Karpas-422 (cell line): ENCODE measurements at regions not wholly inside any gene's neighbourhood (a gene's known extent, or its start where the extent isn't known, plus 50 kb on each side); places are given as distances from the start of the nearest gene placed in this dataset.

Experiments used
- DNase-seq: peaks from one replicate; pipeline ENCODE4 v3.0.0-alpha.2; 2015
- H2AFZ ChIP-seq: fragments of 200-600 bp; sonication (generic); 2 replicates; pipeline ENCODE4 v1.6.1; 2014; ENCODE audit warnings: antibody characterized with exemption, low read length, mixed read lengths
- H3K27ac ChIP-seq: fragments of 200-600 bp; sonication (generic); 2 replicates; pipeline ENCODE4 v1.5.1; 2014; ENCODE audit warnings: mild to moderate bottlenecking, low read length, moderate library complexity
- H3K27me3 ChIP-seq: fragments of 200-600 bp; sonication (generic); 2 replicates; pipeline ENCODE4 v1.6.1; 2014; ENCODE audit warnings: low read length, mixed read lengths
- H3K36me3 ChIP-seq: fragments of 200-600 bp; sonication (generic); 2 replicates; pipeline ENCODE4 v1.6.1; 2014; ENCODE audit warnings: low read length, mixed read lengths; ENCODE audit not compliant: insufficient read depth
- H3K4me1 ChIP-seq: fragments of 200-600 bp; sonication (generic); 2 replicates; pipeline ENCODE4 v1.6.1; 2014; ENCODE audit warnings: mild to moderate bottlenecking, low read length, mixed read lengths
- H3K4me2 ChIP-seq: fragments of 200-600 bp; sonication (generic); 2 replicates; pipeline ENCODE4 v1.6.1; 2014; ENCODE audit warnings: low read length, low read depth, mild to moderate bottlenecking; ENCODE audit not compliant: poor library complexity, severe bottlenecking
- H3K4me3 ChIP-seq: fragments of 200-600 bp; sonication (generic); 2 replicates; pipeline ENCODE4 v1.5.1; 2014; ENCODE audit warnings: mild to moderate bottlenecking, antibody characterized with exemption, low read length, mixed read lengths
- H3K79me2 ChIP-seq: fragments of 200-600 bp; sonication (generic); 2 replicates; pipeline ENCODE4 v1.6.1; 2014; ENCODE audit warnings: mild to moderate bottlenecking, low read length, mixed read lengths
- H3K9ac ChIP-seq: fragments of 200-600 bp; sonication (generic); 2 replicates; pipeline ENCODE4 v1.6.0; 2014; ENCODE audit warnings: low read length
- H3K9me2 ChIP-seq: fragments of 200-600 bp; sonication (generic), shearing (Covaris generic); replicated peaks from 2 replicates; pipeline ENCODE4 v1.6.0; 2014; ENCODE audit warnings: mild to moderate bottlenecking, low read length, moderate library complexity; ENCODE audit not compliant: insufficient read depth
- H3K9me3 ChIP-seq: fragments of 300-700, 200-600 bp; sonication (generic); 2 replicates; pipeline ENCODE4 v1.6.1; 2014; ENCODE audit warnings: low read length, mixed read lengths
- H4K20me1 ChIP-seq: fragments of 200-600 bp; sonication (generic); 2 replicates; pipeline ENCODE4 v1.6.1; 2014; ENCODE audit warnings: mild to moderate bottlenecking, antibody characterized with exemption, low read length, low read depth; ENCODE audit not compliant: insufficient read depth

DNA sequence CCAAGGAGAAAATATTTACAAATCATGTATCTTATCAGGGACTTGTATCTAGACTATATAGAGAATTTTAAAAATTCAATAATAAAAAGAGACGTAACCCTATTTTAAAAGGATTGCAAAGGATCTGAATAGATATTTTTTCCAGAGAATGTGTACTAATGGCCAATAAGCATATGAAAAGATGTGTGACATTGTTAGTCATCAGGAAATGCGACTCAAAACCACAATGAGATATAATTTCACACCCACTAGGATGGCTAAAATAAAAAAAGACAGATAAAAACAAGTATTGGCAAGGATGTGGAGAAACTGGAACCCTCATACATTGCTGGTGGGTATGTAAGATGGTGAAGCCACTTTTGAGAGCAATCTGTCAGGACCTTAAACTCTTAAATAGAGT lies 141.9 kb upstream of the BMP4 start:
- H3K79me2 ChIP-seq: no peaks in the 10 kb centered on the region
- no peak overlapping the region for H2AFZ ChIP-seq

DNA sequence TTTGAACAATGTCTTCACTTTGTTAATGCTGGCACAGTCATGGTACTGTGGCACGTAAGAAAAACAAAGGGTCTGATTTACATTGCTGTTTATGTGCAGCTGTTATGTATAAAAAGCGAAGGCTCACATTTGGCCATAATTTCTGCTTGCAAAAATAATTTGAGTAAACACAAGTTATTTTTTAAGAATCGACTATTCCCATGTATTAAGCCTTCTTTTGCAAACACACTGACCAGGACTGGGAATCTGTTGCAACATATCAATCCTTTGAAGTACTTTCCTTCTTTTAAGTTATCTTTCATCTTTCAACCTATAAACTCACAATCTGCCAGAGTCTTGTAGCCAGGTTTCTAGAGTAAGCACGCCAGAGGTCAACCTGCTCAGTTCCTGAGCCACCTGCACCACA lies 145.4 kb upstream of the BMP4 start:
- no peaks in the 10 kb centered on the region for H3K9me2 ChIP-seq
- H3K4me3 ChIP-seq: no peak overlapping the region
- H2AFZ ChIP-seq: no peak overlapping the region
- no peaks in the 10 kb centered on the region for H3K9me3 ChIP-seq
- H3K4me1 ChIP-seq: no peaks in the 10 kb centered on the region
- H3K9ac ChIP-seq: no peak overlapping the region
- H3K4me2 ChIP-seq: no peak overlapping the region
- no peaks in the 10 kb centered on the region for H3K27me3 ChIP-seq
- no peaks in the 10 kb centered on the region for H4K20me1 ChIP-seq
- no peak for DNase-seq
- no peak overlapping the region for H3K27ac ChIP-seq
- H3K36me3 ChIP-seq: no peaks in the 10 kb centered on the region
- no peaks in the 10 kb centered on the region for H3K79me2 ChIP-seq

More for the DNA sequence above, 141.9 kb upstream of the BMP4 start:
- no peak for DNase-seq
- peaks cover 4% of the 10 kb centered on the region; the same call in 1 of the 2 replicates for H3K9me3 ChIP-seq
- no peak overlapping the region for H3K27ac ChIP-seq
- H3K27me3 ChIP-seq: 0 out of 2 replicates have a peak, but pooled peaks cover 3% of the 10 kb centered on the region
- no peaks in the 10 kb centered on the region for H3K9me2 ChIP-seq
- no peaks in the 10 kb centered on the region for H3K4me1 ChIP-seq
- no peaks in the 10 kb centered on the region for H4K20me1 ChIP-seq
- H3K9ac ChIP-seq: no peak overlapping the region
- no peak overlapping the region for H3K4me3 ChIP-seq
- H3K36me3 ChIP-seq: no peaks in the 10 kb centered on the region
- H3K4me2 ChIP-seq: no peak overlapping the region

DNA sequence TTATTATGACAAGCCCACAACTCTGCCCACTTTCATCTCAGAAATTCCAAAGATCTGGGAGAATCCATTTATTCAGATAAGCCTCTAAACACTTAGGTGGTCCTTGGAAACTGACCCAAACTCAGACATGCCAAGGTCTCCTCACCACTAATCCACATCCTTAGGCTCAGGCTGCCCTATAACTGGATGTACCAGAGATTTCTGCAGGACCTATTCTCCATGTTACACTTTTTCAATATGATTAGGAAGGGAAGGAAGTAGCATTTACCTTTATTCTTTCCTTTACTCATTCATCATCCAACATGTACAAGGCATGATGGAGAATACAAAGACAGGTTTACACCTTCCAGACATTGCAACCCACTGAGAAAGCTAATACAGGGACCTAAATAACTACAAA lies 145.9 kb upstream of the BMP4 start:
- H3K9me2 ChIP-seq: no peaks in the 10 kb centered on the region
- no peaks in the 10 kb centered on the region for H4K20me1 ChIP-seq
- no peak overlapping the region for H3K4me2 ChIP-seq
- H3K9ac ChIP-seq: no peak overlapping the region
- no peak overlapping the region for H3K4me3 ChIP-seq
- H3K27ac ChIP-seq: no peak overlapping the region
- H2AFZ ChIP-seq: no peak overlapping the region
- H3K36me3 ChIP-seq: no peaks in the 10 kb centered on the region
- H3K4me1 ChIP-seq: no peaks in the 10 kb centered on the region
- no peaks in the 10 kb centered on the region for H3K79me2 ChIP-seq
- H3K9me3 ChIP-seq: no peaks in the 10 kb centered on the region
- no peaks in the 10 kb centered on the region for H3K27me3 ChIP-seq
- DNase-seq: no peak

DNA sequence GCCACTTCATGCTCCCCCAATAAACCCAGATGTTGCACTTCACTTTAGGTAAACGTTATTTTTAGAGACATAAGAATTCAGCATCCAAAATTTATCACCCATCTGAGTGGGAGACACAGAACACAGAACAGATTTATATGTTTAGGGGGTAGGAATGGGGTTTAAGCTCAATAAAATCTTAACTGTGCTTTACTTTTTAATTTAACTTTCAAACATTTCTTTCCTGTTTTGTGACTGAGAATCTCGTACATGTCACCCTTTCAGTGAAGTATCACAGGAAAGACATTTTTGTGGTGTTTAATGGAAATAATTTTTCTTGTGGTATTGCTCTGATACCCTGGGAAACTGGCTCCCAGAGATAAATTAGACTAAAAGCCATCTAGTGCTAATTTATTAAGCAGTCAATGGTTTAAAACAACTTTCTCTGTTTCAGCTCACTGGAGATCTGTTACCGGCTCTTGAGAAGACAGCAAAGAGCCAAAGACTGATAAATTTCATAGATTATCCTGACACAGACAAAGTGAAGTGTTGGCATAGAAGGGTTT lies 148.0 kb upstream of the BMP4 start:
- Histone ChIP-seq H3K4me1 (no peaks in the 10 kb centered on the region), H3K9me2 (no peaks in the 10 kb centered on the region), H4K20me1 (no peaks in the 10 kb centered on the region), H3K4me3 (no peak overlapping the region), H3K9me3 (no peaks in the 10 kb centered on the region), H3K79me2 (no peaks in the 10 kb centered on the region), H3K4me2 (no peak overlapping the region), H3K27me3 (no peaks in the 10 kb centered on the region), H3K27ac (no peak overlapping the region), H3K36me3 (no peaks in the 10 kb centered on the region), H3K9ac (no peak overlapping the region), H2AFZ (no peak overlapping the region)
- DNase-seq: no peak

DNA sequence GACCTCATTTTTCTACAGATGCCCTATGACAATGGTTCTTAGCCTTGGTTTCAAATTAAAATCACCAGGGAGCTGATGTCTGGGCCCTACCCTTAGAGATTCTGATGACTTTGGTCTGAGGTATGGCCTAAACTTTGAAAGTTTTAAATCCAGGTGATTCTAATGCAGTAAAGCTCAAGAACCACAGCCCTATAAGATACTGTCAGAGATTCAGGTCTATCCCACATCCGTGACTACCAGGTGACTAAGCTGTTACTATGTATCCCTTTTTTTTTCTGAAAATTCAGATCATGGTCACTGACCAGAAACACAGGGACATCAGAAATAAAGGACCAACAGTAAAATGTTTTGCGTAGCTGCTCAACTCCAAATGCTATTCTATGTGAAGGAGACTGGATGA lies 148.8 kb upstream of the BMP4 start:
- no peaks in the 10 kb centered on the region for H3K27me3 ChIP-seq
- no peaks in the 10 kb centered on the region for H3K9me3 ChIP-seq
- H3K79me2 ChIP-seq: no peaks in the 10 kb centered on the region
- DNase-seq: no peak
- no peaks in the 10 kb centered on the region for H4K20me1 ChIP-seq
- H3K4me1 ChIP-seq: no peaks in the 10 kb centered on the region
- no peak overlapping the region for H3K4me2 ChIP-seq
- no peaks in the 10 kb centered on the region for H3K36me3 ChIP-seq
- H2AFZ ChIP-seq: no peak overlapping the region
- H3K9ac ChIP-seq: no peak overlapping the region
- no peaks in the 10 kb centered on the region for H3K9me2 ChIP-seq
- no peak overlapping the region for H3K27ac ChIP-seq
- H3K4me3 ChIP-seq: no peak overlapping the region

DNA sequence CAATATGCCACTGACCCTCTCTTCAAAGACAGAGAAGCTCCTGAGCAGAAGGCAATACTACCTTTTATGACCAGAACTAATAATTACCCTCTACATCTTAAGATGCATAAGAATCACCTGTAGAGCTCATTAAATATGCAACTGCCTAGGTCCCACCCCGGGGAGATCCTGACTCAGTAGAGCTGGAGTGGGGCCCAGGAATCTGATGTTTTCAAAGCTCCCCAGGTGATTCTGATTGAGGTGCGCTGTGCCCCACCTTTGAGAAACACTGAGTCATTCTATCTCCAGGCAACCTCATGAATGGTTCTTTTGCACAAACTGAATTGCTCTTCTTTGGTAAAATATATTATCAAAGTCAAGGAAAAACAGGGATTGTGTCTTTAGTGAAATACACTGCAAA lies 149.3 kb upstream of the BMP4 start:
- DNase-seq: no peak
- no peak overlapping the region for H3K4me2 ChIP-seq
- no peak overlapping the region for H3K9ac ChIP-seq
- H2AFZ ChIP-seq: no peak overlapping the region
- H3K9me2 ChIP-seq: no peaks in the 10 kb centered on the region
- no peaks in the 10 kb centered on the region for H3K79me2 ChIP-seq
- H3K36me3 ChIP-seq: no peaks in the 10 kb centered on the region
- no peaks in the 10 kb centered on the region for H3K27me3 ChIP-seq
- H4K20me1 ChIP-seq: no peaks in the 10 kb centered on the region
- H3K9me3 ChIP-seq: no peaks in the 10 kb centered on the region
- no peaks in the 10 kb centered on the region for H3K4me1 ChIP-seq
- H3K27ac ChIP-seq: no peak overlapping the region
- no peak overlapping the region for H3K4me3 ChIP-seq

DNA sequence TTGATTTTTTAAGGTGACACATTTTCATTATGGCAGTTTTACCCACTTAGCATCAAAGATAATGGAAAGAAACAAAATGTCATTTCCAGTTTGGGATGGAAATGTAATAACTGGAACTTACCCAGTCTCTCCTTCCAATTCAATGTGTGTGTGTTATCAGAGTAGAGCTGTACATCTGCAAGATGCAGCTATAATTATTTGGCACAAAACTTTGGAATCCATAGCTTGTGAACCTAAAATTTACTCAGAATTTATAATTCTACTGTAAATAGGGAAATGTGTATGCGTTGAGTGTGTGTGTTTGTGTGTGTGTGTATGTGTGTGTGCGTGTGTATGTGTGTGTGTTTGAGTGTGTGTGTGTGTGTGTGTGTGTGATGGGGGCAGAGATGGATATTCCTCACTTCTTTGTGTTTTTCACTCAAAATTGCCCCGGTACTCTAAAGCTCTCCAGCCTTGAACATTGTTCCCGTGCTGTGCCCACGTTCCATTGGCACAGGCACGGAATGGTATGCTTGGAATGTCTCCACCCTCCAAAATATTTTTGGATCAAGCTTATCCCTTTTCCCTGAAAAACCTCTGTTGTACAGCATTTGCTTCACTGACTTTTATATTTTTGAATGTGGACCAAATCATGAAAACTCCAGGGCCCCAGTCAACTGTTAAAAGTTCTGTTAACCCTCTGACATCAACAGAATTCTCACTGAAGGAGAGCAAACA lies 150.2 kb upstream of the BMP4 start:
- no peak overlapping the region for H3K27ac ChIP-seq
- no peaks in the 10 kb centered on the region for H3K79me2 ChIP-seq
- no peaks in the 10 kb centered on the region for H3K9me2 ChIP-seq
- no peaks in the 10 kb centered on the region for H4K20me1 ChIP-seq
- no peak overlapping the region for H3K4me2 ChIP-seq
- H3K9ac ChIP-seq: no peak overlapping the region
- H3K27me3 ChIP-seq: no peaks in the 10 kb centered on the region
- no peak overlapping the region for H2AFZ ChIP-seq
- H3K9me3 ChIP-seq: no peaks in the 10 kb centered on the region
- no peak overlapping the region for H3K4me3 ChIP-seq
- DNase-seq: no peak
- no peaks in the 10 kb centered on the region for H3K36me3 ChIP-seq
- H3K4me1 ChIP-seq: no peaks in the 10 kb centered on the region

DNA sequence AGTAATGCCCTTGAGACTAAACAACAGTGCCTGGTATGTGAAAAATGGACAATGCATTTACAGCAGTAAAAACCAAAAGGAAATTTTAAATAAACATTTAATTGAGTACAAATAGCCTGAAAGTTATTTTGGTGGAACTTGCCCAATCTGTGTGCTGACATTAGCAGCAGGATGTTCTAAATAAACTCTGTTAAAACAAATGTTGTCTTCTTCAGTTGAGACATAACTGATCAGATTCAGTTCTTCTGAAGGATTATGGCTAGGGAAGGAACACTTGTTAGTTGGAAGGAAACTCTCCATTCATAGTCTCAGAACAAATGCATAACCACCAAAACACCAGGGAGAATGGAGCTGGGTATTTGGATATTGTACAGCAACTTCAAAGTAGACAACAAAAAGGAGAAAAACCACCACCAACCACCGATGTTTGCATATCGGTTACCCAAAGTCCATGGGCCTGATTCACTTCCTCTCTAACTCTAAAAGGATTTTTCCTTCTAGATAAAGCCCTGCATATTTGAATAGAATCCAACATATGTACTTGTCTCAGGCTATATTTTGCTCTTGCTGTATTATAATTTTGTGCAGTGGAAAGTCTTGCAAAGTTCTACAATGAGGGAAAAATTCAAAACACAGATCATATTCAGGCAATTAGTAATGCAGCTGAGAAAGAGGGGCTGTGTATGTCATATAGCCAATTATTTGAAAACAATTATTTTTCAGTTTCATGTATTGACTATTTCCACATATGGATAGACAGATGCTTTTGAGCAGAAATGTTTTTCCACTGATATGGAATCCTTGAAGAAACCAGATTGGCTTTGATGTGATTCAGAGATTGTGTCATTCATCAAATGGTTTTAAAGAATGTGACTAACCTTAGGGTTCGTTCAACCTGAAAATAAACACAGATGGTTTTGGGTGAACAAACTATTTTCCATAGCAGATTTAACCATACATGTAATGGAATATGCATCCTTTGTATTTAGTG lies 152.2 kb upstream of the BMP4 start:
- Histone ChIP-seq H3K79me2 (no peaks in the 10 kb centered on the region), H3K4me1 (no peaks in the 10 kb centered on the region), H3K4me3 (no peak overlapping the region), H3K9me2 (no peaks in the 10 kb centered on the region), H3K27me3 (no peaks in the 10 kb centered on the region), H3K27ac (no peak overlapping the region), H3K9me3 (no peaks in the 10 kb centered on the region), H3K9ac (no peak overlapping the region), H3K4me2 (no peak overlapping the region), H2AFZ (no peak overlapping the region), H3K36me3 (no peaks in the 10 kb centered on the region), H4K20me1 (no peaks in the 10 kb centered on the region)
- no peak for DNase-seq
